ENCODE measurements at regions not wholly inside any gene's neighbourhood (a gene's known extent, or its start where the extent isn't known, plus 50 kb on each side); places are given as distances from the start of the nearest gene placed in this dataset.

GRCh38 chr15:47351501-47351900 lies 365.8 kb upstream of the SEMA6D start:
- DNase-seq, result no peak

- no peak for DNase-seq
Measured at GRCh38 chr15:47352217-47352616, 365.1 kb upstream of the SEMA6D start.

GRCh38 chr15:47355759-47356158 lies 361.5 kb upstream of the SEMA6D start:
- DNase-seq, result no peak

GRCh38 chr15:47356297-47356696 lies 361.0 kb upstream of the SEMA6D start:
- no peak for DNase-seq

DNA sequence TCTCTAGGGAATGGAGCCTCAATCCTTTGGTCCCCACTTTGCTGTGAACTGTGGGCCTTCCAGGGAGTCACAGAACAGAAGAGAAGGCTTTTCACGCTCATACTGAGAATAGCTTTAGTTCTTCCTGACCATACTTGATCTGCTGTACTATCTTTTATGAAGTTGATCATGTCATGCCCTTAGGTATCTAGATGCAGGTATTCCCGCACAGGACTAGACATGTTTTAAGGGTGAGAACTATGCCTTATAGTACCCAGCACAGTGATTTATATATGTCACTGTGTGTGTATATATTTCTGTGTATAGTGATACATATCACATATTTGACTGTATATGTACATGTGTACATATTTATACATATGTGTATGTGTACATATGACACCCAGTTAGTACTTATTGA lies 358.4 kb upstream of the SEMA6D start:
- no peak for DNase-seq

DNA sequence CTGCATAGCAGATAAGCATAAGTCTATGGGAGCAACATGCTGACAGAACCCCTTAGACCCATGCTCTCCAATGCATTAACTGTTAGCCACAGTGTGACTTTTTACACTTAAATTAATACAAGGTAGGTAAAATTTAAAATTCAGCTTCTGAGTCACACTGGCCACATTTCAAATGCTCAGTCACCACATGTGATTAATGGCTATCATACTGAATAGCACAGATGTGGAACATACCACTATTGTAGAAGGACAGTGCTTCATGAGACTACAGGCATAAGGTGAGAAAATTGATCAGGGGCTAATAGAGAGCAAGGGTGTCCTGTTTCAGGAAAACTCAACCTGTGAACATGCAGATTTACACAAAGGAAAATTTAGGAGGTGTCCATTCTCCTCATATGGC lies 357.0 kb upstream of the SEMA6D start:
- peak; percentile 42 for DNase-seq

DNA sequence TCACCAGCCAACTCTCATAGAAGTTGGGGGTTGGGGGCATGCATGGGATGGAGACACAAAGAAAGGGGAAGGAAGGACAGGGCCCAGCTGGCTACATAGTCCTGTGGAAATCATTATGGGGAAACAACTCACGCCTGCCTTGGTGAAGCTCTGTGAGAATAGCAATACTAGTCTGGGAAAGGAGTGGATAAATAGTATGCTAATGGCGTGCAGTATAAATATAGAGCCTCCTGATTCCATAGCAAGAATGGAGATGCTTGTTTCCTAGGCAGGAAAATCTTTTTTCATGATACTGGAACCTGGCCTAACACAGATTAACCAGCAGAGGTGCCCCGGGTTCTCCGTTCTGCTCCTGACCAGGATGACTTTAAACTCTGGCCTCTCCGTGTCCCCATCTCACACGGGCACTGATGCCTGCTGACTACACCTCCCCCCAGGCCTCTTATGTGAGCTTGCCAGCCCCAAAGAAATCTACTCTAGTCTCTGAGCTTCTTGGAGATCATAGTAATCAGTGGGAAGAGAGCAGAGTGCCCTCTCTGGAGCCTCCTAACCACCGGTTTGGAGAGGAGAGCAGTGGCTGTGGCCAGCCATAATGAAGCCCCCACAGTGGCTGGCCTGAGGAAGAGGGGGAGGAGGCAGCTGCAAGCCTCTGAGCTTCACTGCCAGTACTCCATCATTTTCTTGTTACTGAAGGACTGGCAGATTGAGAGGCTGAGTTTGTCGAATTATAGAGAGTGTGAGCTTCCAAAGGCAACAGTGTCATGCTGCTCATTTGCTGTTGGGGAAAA lies 355.0 kb upstream of the SEMA6D start:
- no peak for DNase-seq

GRCh38 chr15:47363653-47364052 lies 353.7 kb upstream of the SEMA6D start:
- no peak for DNase-seq

- peak; percentile 13 for DNase-seq
Measured at GRCh38 chr15:47364230-47365141, 352.8 kb upstream of the SEMA6D start.

DNA sequence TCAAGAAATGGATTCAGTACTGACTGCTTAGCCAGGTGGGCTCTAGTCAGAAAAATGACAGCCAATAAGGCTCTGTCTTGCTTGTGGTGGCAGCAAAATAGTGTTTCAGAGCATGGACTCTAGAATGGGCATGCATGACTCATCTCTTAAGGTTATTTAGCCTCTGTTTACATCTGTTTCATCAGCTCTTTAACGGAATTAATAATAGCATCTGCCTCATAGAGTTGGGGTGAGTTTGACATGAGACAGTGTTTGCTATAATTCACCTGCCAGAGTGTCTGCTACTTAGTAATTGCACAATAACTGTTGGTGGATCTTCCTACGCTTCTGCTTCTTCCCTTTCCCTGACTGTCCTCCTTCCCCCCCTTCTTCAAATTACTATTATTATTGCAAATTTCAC lies 350.4 kb upstream of the SEMA6D start:
- peak; percentile 18 for DNase-seq

- DNase-seq, result peak; percentile 26
Measured at GRCh38 chr15:47367726-47368390, 349.4 kb upstream of the SEMA6D start.

DNA sequence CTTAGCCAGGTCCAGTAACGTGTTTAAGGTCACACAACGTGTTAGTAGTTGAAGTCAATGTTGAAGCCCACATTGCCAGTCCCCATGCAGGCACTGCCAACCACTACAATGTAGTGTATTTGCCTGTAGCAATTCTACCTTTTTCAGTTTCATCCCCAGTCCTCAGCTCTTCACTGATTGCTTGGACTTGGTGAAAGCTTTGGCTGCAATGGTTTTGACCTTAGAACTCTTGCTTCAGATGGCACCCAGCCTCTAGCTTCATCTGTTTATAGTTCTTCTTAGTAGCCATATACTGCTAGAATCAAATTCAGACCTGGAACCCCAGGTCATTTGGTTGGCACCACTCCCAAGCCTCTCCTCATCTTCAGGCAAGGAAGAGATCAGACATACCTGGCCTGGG lies 345.4 kb upstream of the SEMA6D start:
- DNase-seq, result no peak

DNA sequence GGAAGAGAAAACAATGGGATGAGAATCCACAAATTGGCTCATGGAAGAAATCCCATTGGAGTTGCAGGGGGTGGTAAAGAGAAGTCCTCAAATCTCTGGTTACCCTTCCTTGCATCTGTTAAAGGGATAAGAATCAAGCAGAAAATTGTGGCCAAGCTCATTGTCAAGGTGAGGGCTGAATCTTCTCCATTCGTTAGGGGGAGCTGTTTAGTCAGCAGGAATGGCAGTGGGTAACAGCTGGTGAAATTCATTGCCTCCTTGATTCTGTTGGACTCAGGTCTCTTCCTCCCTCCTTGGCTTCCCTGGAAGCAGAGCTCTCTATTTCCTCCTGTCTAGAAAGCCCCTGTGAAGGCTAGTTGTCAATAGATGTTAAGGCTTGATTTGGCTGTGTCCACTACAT lies 343.1 kb upstream of the SEMA6D start:
- peak; percentile 69 for DNase-seq

DNA sequence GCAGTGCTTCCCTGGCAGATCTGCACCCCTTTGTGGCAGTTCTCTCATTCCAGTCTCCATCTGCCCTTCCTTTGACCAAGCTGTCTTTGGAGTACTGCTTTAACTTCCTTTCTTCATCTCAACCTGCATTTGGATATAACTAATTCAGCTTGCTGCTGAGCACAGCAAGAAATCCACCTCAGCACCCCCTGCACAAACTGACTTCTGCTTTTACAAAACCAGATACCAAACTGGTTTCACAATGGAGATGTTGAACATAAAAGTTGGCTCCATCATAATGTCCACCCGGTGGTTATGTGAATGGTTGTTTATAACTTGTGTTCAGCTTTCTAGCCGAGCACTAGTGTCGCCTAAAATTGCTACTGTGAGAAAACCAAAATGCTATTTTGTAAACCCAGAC lies 341.1 kb upstream of the SEMA6D start:
- no peak for DNase-seq

GRCh38 chr15:47377465-47377864 lies 339.8 kb upstream of the SEMA6D start:
- no peak for DNase-seq

GRCh38 chr15:47378527-47378926 lies 338.8 kb upstream of the SEMA6D start:
- DNase-seq, result no peak

- no peak for DNase-seq
Measured at GRCh38 chr15:47383102-47383501, 334.2 kb upstream of the SEMA6D start.

- no peak for DNase-seq
Measured at GRCh38 chr15:47383801-47384200, 333.5 kb upstream of the SEMA6D start.

DNA sequence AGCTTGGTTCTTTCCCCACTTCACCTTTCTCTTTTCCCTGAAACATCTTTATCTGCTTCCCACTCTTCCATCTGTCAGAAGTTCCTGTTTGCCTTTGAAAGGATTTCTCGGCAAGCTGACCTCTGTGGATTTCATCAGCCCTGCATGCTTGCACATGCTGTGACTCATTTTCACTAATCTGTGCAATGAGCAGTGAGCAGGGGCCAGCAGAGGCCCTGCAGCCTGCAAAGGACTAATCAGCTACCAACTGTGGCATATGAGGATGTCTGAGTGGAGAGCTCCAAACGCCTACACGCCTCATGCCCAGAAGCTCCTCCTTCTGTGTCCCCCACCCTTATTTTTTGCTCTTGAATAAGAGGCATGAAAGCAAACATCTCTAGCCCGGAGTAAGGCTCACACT lies 333.0 kb upstream of the SEMA6D start:
- DNase-seq, result peak; percentile 82

DNA sequence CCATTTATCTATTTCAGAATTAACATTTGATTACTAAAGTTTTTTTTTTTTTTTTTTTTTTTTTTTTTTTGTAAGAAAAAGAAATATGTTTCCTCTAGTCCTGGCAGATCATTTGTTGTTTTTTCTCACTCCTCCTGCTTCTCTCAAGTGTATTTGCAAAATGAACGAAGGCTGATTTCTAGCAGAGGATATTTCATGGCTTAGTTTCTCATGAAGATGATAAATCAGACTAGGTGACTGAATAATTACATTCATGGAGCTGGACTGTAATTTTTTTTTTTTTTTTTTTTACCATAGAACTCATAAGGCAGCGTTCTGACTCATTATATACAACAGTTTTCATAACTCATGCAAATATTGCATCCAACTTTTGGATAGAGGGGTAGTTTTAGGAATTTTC lies 332.5 kb upstream of the SEMA6D start:
- DNase-seq, result no peak

GRCh38 chr15:47386459-47386858 lies 330.8 kb upstream of the SEMA6D start:
- no peak for DNase-seq

DNA sequence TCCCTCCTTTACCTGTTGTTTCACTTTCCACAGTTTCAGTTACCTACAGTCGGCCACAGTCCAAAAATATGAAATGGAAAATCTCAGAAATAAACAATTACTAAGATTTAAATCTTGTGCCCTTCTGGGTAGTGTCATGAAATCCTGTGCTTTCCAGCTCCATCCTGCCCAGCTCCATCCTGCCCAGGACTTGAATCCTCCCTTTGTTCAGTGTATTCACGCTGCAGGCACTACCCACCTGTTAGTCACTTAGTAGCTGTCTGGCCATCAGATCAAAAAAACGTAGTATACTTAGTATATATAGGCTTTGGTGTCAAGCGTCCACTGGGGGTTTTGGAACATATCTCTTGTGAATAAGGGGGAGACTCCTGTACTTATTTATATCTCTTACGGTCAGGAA lies 329.0 kb upstream of the SEMA6D start:
- no peak for DNase-seq

- DNase-seq, result no peak
Measured at GRCh38 chr15:47390208-47390765, 327.0 kb upstream of the SEMA6D start.
